DOHH2 (cell line): ENCODE measurements at regions not wholly inside any gene's neighbourhood (a gene's known extent, or its start where the extent isn't known, plus 50 kb on each side); places are given as distances from the start of the nearest gene placed in this dataset.

ENCODE experiments used
- H3F3A ChIP-seq: fragments of 200-600 bp; sonication (generic), shearing (Covaris generic); 2 replicates; pipeline ENCODE4 v1.6.0; 2016; ENCODE audit warnings: antibody characterized with exemption, mild to moderate bottlenecking; ENCODE audit not compliant: control insufficient read depth, insufficient read depth
- H3K27ac ChIP-seq: fragments of 200-600 bp; sonication (generic); 2 replicates; pipeline ENCODE4 v1.5.1; 2014; ENCODE audit warnings: low read depth, mild to moderate bottlenecking, low read length, moderate library complexity
- H3K27me3 ChIP-seq: fragments of 200-600 bp; sonication (generic); 2 replicates; pipeline ENCODE4 v1.6.1; 2014; ENCODE audit warnings: mild to moderate bottlenecking, low read length, mixed read lengths; ENCODE audit not compliant: control insufficient read depth
- H3K36me3 ChIP-seq: fragments of 200-600 bp; sonication (generic); 2 replicates; pipeline ENCODE4 v1.6.1; 2014; ENCODE audit warnings: mild to moderate bottlenecking, low read length, moderate library complexity, mixed read lengths; ENCODE audit not compliant: control insufficient read depth
- H3K4me1 ChIP-seq: fragments of 200-600 bp; sonication (generic); 2 replicates; pipeline ENCODE4 v1.6.1; 2014; ENCODE audit warnings: mild to moderate bottlenecking, low read length, mixed read lengths; ENCODE audit not compliant: control insufficient read depth
- H3K4me2 ChIP-seq: fragments of 200-600 bp; sonication (generic); 2 replicates; pipeline ENCODE4 v1.6.0; 2014; ENCODE audit warnings: mild to moderate bottlenecking, low read length, moderate library complexity
- H3K4me3 ChIP-seq: fragments of 200-600 bp; sonication (generic); 2 replicates; pipeline ENCODE4 v1.5.1; 2014; ENCODE audit warnings: mild to moderate bottlenecking, low read length, mixed read lengths
- H3K79me2 ChIP-seq: fragments of 200-600 bp; sonication (generic); 2 replicates; pipeline ENCODE4 v1.6.1; 2014; ENCODE audit warnings: mild to moderate bottlenecking, low read length, mixed read lengths; ENCODE audit not compliant: control insufficient read depth
- H3K9me2 ChIP-seq: fragments of 200-600 bp; sonication (generic); replicated peaks from 2 replicates; pipeline ENCODE4 v1.6.1; 2014; ENCODE audit warnings: mild to moderate bottlenecking, low read length, mixed read lengths; ENCODE audit not compliant: control insufficient read depth
- H3K9me3 ChIP-seq: fragments of 200-600 bp; sonication (generic); 2 replicates; pipeline ENCODE4 v1.6.1; 2014; ENCODE audit warnings: antibody characterized with exemption, low read length, mixed read lengths; ENCODE audit not compliant: control insufficient read depth, insufficient read depth
- H4K20me1 ChIP-seq: fragments of 200-600 bp; sonication (generic); 2 replicates; pipeline ENCODE4 v1.6.0; 2014; ENCODE audit warnings: low read depth, mild to moderate bottlenecking, antibody characterized with exemption, low read length, moderate library complexity; ENCODE audit not compliant: control insufficient read depth, insufficient read depth
- EZH2phosphoT487 ChIP-seq: fragments of 200-600 bp; sonication (generic); IDR thresholded peaks from 2 replicates; pipeline ENCODE4 v1.6.1; 2017; ENCODE audit warnings: borderline replicate concordance, mild to moderate bottlenecking, antibody characterized with exemption, low read length, moderate library complexity, mixed read lengths
- TF ChIP-seq, protein P1 (sequence below): fragments of 200-600 bp; sonication (generic); IDR thresholded peaks from one replicate; pipeline ENCODE4 v1.5.1; 2014; ENCODE audit warnings: antibody characterized with exemption, mild to moderate bottlenecking, low read depth, low read length; ENCODE audit not compliant: poor library complexity, severe bottlenecking

DNA sequence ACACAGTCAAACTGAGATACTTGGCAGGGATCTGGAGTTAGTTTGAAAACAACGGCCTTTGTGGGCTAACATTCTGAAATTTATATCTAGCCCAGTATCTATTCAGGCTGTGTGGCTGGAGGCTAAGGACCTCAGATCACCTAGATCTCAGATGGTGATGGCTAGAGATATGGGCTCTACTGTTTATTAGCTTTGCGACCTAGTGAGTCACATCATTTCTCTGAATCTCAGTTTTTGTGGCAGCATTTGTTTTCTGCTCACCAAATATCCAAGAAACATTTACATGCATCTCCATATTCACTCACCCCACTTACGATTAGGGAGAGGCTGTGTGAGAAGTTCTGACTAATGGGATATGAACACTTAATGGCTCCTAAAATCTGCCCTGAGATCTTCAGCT lies 503.9 kb downstream of the KIF20B start:
- TF ChIP-seq EZH2phosphoT487 = no peak
- H3K36me3 ChIP-seq = no peaks in the 10 kb centered on the region
- no peaks in the 10 kb centered on the region for H3K27me3 ChIP-seq
- no peaks in the 10 kb centered on the region for H3K9me3 ChIP-seq
- H4K20me1 ChIP-seq = no peaks in the 10 kb centered on the region
- no peak overlapping the region for H3K4me2 ChIP-seq
- no peaks in the 10 kb centered on the region for H3F3A ChIP-seq
- no peaks in the 10 kb centered on the region for H3K9me2 ChIP-seq
- H3K4me1 ChIP-seq = no peaks in the 10 kb centered on the region
- H3K27ac ChIP-seq = no peak overlapping the region
- no peak overlapping the region for H3K4me3 ChIP-seq
- H3K79me2 ChIP-seq = no peaks in the 10 kb centered on the region

DNA sequence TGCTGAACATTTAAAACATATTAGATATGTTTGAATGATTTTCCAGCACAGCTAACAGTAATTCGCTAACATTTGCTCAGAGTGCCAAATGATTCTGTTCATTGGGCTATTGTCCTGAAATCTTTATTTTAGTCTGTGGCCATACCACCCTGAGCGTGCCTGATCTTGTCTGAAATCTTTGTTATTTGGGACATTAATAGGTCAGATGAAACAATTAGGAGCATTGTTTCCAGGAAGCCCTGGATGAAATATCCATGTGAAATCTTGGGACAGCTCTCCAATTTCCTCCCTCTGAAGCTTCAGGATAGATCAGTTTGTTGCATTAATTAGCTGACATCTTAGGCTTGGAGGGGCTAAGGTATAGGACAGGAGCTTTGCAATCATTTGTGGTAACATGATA lies 512.0 kb downstream of the KIF20B start:
- no peaks in the 10 kb centered on the region for H3K4me1 ChIP-seq
- H4K20me1 ChIP-seq = no peaks in the 10 kb centered on the region
- no peaks in the 10 kb centered on the region for H3K27me3 ChIP-seq
- no peaks in the 10 kb centered on the region for H3F3A ChIP-seq
- no peak overlapping the region for H3K27ac ChIP-seq
- no peaks in the 10 kb centered on the region for H3K9me3 ChIP-seq
- no peak overlapping the region for H3K4me2 ChIP-seq
- TF ChIP-seq EZH2phosphoT487 = no peak
- TF ChIP-seq, protein P1, sequence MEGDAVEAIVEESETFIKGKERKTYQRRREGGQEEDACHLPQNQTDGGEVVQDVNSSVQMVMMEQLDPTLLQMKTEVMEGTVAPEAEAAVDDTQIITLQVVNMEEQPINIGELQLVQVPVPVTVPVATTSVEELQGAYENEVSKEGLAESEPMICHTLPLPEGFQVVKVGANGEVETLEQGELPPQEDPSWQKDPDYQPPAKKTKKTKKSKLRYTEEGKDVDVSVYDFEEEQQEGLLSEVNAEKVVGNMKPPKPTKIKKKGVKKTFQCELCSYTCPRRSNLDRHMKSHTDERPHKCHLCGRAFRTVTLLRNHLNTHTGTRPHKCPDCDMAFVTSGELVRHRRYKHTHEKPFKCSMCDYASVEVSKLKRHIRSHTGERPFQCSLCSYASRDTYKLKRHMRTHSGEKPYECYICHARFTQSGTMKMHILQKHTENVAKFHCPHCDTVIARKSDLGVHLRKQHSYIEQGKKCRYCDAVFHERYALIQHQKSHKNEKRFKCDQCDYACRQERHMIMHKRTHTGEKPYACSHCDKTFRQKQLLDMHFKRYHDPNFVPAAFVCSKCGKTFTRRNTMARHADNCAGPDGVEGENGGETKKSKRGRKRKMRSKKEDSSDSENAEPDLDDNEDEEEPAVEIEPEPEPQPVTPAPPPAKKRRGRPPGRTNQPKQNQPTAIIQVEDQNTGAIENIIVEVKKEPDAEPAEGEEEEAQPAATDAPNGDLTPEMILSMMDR = no peak
- no peaks in the 10 kb centered on the region for H3K36me3 ChIP-seq
- no peak overlapping the region for H3K4me3 ChIP-seq
- H3K79me2 ChIP-seq = no peaks in the 10 kb centered on the region
- no peaks in the 10 kb centered on the region for H3K9me2 ChIP-seq

DNA sequence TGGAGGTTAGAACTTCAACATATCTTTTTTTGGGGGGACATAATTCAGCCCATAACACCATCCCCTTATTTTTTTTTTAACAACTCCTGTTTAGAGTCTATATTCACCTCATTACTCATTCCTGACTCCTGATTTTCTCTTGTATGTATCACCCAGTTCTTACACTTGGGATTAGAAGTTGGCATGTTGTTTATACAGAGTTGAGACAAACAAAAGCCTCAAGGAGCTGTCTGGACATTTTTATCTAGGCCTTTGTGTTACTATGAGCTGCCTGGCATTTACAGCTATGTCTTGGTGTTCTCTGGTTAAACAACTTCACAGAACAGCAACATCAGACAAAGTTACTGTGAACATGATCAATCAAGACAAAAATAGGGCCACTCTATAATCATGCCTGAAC lies 517.5 kb downstream of the KIF20B start:
- H4K20me1 ChIP-seq = no peaks in the 10 kb centered on the region
- H3K79me2 ChIP-seq = no peaks in the 10 kb centered on the region
- H3K4me2 ChIP-seq = no peak overlapping the region
- no peak for TF ChIP-seq EZH2phosphoT487
- TF ChIP-seq, protein P1 = no peak
- H3K27ac ChIP-seq = no peak overlapping the region
- no peaks in the 10 kb centered on the region for H3K4me1 ChIP-seq
- no peaks in the 10 kb centered on the region for H3K9me2 ChIP-seq
- no peaks in the 10 kb centered on the region for H3K9me3 ChIP-seq
- H3K4me3 ChIP-seq = no peak overlapping the region
- no peaks in the 10 kb centered on the region for H3K27me3 ChIP-seq
- H3F3A ChIP-seq = no peaks in the 10 kb centered on the region
- H3K36me3 ChIP-seq = no peaks in the 10 kb centered on the region

DNA sequence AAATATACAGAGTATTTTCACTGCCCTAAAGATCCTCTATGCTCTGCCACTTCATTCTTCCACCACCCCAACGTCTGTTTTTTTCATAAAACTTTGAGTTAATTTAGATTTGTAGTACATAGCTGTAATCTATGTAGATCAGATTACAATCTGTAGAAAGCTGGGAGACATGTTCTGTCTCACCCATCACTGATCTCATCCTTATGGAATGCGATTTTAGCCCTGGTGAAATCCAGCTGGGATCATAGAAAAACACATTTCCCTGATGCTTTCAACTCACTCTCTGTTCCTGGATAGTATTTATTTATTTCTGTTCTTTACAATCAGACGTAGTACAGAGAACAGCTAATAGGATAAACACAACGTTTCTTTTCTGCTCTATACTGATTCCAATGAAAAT lies 521.0 kb downstream of the KIF20B start:
- TF ChIP-seq, protein P1 = no peak
- Histone ChIP-seq H3K4me3 (no peak overlapping the region), H3K4me1 (no peaks in the 10 kb centered on the region), H4K20me1 (no peaks in the 10 kb centered on the region), H3K27ac (no peak overlapping the region), H3K9me2 (no peaks in the 10 kb centered on the region), H3K36me3 (no peaks in the 10 kb centered on the region), H3K4me2 (no peak overlapping the region), H3K27me3 (no peaks in the 10 kb centered on the region), H3K79me2 (no peaks in the 10 kb centered on the region), H3F3A (no peaks in the 10 kb centered on the region), H3K9me3 (no peaks in the 10 kb centered on the region)
